ENCODE measurements at regions not wholly inside any gene's neighbourhood (a gene's known extent, or its start where the extent isn't known, plus 50 kb on each side); places are given as distances from the start of the nearest gene placed in this dataset.
A peak's percentile ranks its signal among the peaks of the same experiment; 100 is the strongest.

DNA sequence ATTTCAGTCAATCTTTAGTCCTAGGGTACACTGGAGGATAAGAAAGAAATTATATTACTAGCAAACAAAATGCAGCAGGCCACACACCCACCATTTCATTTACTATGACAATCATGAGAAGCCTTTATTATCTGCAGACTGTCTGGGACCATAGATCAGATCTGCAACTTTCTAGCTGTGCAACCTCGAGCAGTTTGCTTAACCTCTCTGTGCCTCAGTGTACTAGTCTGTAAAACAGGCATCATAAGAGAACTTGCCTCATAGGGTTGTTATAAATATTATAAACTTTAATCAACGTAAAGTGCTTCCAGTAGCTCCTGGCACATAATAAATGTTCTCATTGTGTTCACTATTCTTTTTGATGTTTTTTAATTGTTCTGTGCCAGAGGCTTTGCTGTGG is 128.2 kb upstream of the C1QTNF7 start:
- no peak for ATAC-seq
- no peaks in the 10 kb centered on the region for H3K4me1 ChIP-seq
- no peak overlapping the region for H3K27ac ChIP-seq

GRCh38 chr4:15303052-15303641 is 124.7 kb upstream of the C1QTNF7 start:
- H3K27ac ChIP-seq, result no peak overlapping the region
- intact Hi-C loops (cut with DNase I), result no loop called here
- H3K4me1 ChIP-seq, result no peaks in the 10 kb centered on the region
- no peaks in the 10 kb centered on the region for H3K36me3 ChIP-seq
- no peaks in the 10 kb centered on the region for H3K9me3 ChIP-seq
- H3K27me3 ChIP-seq, result no peaks in the 10 kb centered on the region
- H3K4me3 ChIP-seq, result no peak overlapping the region
- peak; percentile 38 for ATAC-seq
- no peak for TF ChIP-seq CTCF (IDR thresholded peaks at IDR 0.05)
- DNase-seq, result no peak

More for the DNA sequence above, 128.2 kb upstream of the C1QTNF7 start:
- Histone ChIP-seq H3K27me3 (no peaks in the 10 kb centered on the region), H3K9me3 (no peaks in the 10 kb centered on the region), H3K36me3 (no peaks in the 10 kb centered on the region), H3K4me3 (no peak overlapping the region)
- intact Hi-C loops (cut with DNase I), result no loop called here
- DNase-seq, result no peak
- TF ChIP-seq CTCF (IDR thresholded peaks at IDR 0.05), result no peak

GRCh38 chr4:15314974-15315373 is 112.9 kb upstream of the C1QTNF7 start:
- ATAC-seq (no peak), DNase-seq (no peak)
- intact Hi-C loops (cut with DNase I), result no loop called here
- TF ChIP-seq CTCF (IDR thresholded peaks at IDR 0.05), result no peak
- H3K4me3 ChIP-seq, result no peak overlapping the region
- no peaks in the 10 kb centered on the region for H3K36me3 ChIP-seq
- no peaks in the 10 kb centered on the region for H3K4me1 ChIP-seq
- no peak overlapping the region for H3K27ac ChIP-seq
- H3K9me3 ChIP-seq, result no peaks in the 10 kb centered on the region
- no peaks in the 10 kb centered on the region for H3K27me3 ChIP-seq

- intact Hi-C loops (cut with DNase I), result no loop called here
- Histone ChIP-seq H3K4me1 (no peaks in the 10 kb centered on the region), H3K36me3 (no peaks in the 10 kb centered on the region), H3K9me3 (no peaks in the 10 kb centered on the region), H3K27ac (no peak overlapping the region), H3K4me3 (no peak overlapping the region), H3K27me3 (no peaks in the 10 kb centered on the region)
- no peak for TF ChIP-seq CTCF (IDR thresholded peaks at IDR 0.05)
- ATAC-seq (no peak), DNase-seq (no peak)
Observed at GRCh38 chr4:15317246-15317645, 110.6 kb upstream of the C1QTNF7 start.

GRCh38 chr4:15318621-15319348 is 109.0 kb upstream of the C1QTNF7 start:
- TF ChIP-seq CTCF (IDR thresholded peaks at IDR 0.05), result no peak
- no peak for ATAC-seq
- Histone ChIP-seq H3K4me3 (no peak overlapping the region), H3K4me1 (no peaks in the 10 kb centered on the region), H3K36me3 (no peaks in the 10 kb centered on the region), H3K27me3 (no peaks in the 10 kb centered on the region), H3K27ac (no peak overlapping the region), H3K9me3 (no peaks in the 10 kb centered on the region)
- DNase-seq, result no peak
- intact Hi-C loops (cut with DNase I), result no loop called here

Data from left lung (tissue), 4 donors.